BE2C (cell line): ENCODE measurements at regions not wholly inside any gene's neighbourhood (a gene's known extent, or its start where the extent isn't known, plus 50 kb on each side); places are given as distances from the start of the nearest gene placed in this dataset.
A peak's percentile ranks its signal among the peaks of the same experiment; 100 is the strongest.
"Not testable (repeated sequence)": the region's sequence is repeated elsewhere in the genome, so short reads cannot be mapped to it uniquely, and the experiment has no call there.

ENCODE experiments used
- DNase-seq: peaks from one replicate; pipeline ENCODE4 v3.0.0-alpha.2; 2020
- H3K27me3 ChIP-seq: fragments of 250-450 bp; sonication (Bioruptor Pico); 2 replicates; pipeline ENCODE4 v1.5.1; 2020; ENCODE audit warnings: mild to moderate bottlenecking
- H3K36me3 ChIP-seq: fragments of 250-450 bp; sonication (Bioruptor Pico); 2 replicates; pipeline ENCODE4 v1.5.1; 2020; ENCODE audit warnings: mild to moderate bottlenecking
- H3K4me1 ChIP-seq: fragments of 250-450 bp; sonication (Bioruptor Pico); 2 replicates; pipeline ENCODE4 v1.5.1; 2020
- H3K4me3 ChIP-seq: 2 replicates; pipeline ENCODE4 v1.5.1; 2011; ENCODE audit warnings: low read depth, low read length
- H3K9me3 ChIP-seq: fragments of 250-450 bp; sonication (Bioruptor Pico); 2 replicates; pipeline ENCODE4 v1.5.1; 2020
- TF ChIP-seq, protein P1 (sequence below): IDR thresholded peaks from 2 replicates; pipeline ENCODE4 v1.5.1; 2012; ENCODE audit warnings: mild to moderate bottlenecking, low read depth, low read length

DNA sequence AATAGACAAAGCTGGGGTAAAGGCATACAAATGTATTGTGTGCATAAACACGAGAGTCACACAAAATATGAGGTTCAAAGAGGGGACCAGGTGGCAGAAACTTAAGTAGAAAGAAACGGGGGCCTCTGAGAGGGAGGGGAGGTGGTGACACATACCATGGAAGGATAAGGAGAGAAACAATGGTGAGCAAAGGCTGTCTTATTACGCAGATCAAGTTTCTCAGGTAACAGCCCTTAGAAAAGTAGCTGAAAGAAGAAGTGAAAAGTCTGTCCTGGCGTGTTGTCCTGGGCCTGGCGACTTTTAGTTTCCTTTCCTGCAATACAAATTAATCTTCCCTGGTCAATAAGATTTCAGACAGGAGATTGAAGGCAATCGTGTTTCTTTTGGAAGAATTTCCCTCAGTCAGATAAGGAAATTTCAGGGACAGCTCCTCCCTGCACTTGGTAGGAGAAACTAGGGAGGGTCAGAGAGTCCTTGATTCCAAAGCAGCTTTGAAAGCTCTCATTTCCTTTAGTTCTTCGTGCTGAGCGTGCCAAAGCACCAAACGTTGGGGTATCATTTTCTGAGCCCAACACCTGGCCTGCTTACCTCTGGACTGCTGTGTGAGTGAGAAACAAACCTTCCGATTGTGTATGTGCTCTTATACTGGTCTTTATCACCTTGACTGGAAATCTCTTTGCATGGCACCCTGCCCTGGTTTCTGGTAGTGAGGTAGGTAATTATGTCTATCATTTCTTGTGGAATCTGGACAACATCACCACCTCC is 676.7 kb upstream of the LCORL start:
- H3K36me3 ChIP-seq: no peaks in the 10 kb centered on the region

DNA sequence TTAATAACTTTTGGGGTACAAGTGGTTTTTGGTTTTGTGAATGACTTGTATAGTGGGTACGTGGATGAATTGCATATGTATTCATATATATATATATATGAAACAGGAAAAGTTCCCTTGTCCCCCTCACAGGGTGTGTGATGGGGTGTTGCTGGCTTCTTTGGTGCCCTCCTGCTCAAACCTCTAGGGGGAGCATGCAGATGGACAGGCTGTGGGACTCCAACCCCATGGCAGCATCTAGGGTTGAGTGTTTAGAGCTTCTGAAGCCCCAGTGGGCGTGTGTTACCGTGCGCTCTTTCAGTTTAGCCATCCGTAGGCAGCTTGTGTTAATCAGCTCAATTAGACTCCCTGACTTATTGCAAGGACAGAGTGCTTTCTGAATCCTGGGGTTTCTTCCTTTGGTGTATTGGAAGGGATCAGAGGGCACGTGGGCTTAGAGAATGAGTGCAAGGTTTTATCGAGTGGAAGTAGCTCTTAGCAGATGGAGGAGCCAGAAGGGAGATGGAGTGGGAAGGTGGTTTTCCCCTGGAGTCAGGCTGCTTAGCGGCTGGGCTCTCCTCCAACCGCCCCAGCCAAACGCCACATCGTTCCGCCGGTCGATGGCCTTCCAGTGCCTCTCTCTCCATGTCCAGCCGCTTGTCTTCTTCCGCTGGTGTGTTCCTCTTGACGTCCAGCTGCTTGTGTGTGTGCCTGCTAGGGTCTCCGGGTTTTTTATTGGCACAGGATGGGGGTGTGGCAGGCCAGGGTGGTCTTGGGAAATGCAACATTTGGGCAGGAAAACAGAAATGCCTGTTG is 674.4 kb upstream of the LCORL start:
- peak; percentile 36 for DNase-seq
- Histone ChIP-seq H3K4me3 (no peak overlapping the region), H3K9me3 (no peaks in the 10 kb centered on the region), H3K36me3 (no peaks in the 10 kb centered on the region), H3K27me3 (no peaks in the 10 kb centered on the region), H3K4me1 (no peaks in the 10 kb centered on the region)
- TF ChIP-seq, protein P1, sequence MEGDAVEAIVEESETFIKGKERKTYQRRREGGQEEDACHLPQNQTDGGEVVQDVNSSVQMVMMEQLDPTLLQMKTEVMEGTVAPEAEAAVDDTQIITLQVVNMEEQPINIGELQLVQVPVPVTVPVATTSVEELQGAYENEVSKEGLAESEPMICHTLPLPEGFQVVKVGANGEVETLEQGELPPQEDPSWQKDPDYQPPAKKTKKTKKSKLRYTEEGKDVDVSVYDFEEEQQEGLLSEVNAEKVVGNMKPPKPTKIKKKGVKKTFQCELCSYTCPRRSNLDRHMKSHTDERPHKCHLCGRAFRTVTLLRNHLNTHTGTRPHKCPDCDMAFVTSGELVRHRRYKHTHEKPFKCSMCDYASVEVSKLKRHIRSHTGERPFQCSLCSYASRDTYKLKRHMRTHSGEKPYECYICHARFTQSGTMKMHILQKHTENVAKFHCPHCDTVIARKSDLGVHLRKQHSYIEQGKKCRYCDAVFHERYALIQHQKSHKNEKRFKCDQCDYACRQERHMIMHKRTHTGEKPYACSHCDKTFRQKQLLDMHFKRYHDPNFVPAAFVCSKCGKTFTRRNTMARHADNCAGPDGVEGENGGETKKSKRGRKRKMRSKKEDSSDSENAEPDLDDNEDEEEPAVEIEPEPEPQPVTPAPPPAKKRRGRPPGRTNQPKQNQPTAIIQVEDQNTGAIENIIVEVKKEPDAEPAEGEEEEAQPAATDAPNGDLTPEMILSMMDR: peak; percentile 57

More for the DNA sequence above, 676.7 kb upstream of the LCORL start:
- no peaks in the 10 kb centered on the region for H3K27me3 ChIP-seq
- H3K9me3 ChIP-seq: no peaks in the 10 kb centered on the region
- TF ChIP-seq, protein P1: no peak
- H3K4me3 ChIP-seq: no peak overlapping the region
- no peaks in the 10 kb centered on the region for H3K4me1 ChIP-seq
- DNase-seq: no peak

DNA sequence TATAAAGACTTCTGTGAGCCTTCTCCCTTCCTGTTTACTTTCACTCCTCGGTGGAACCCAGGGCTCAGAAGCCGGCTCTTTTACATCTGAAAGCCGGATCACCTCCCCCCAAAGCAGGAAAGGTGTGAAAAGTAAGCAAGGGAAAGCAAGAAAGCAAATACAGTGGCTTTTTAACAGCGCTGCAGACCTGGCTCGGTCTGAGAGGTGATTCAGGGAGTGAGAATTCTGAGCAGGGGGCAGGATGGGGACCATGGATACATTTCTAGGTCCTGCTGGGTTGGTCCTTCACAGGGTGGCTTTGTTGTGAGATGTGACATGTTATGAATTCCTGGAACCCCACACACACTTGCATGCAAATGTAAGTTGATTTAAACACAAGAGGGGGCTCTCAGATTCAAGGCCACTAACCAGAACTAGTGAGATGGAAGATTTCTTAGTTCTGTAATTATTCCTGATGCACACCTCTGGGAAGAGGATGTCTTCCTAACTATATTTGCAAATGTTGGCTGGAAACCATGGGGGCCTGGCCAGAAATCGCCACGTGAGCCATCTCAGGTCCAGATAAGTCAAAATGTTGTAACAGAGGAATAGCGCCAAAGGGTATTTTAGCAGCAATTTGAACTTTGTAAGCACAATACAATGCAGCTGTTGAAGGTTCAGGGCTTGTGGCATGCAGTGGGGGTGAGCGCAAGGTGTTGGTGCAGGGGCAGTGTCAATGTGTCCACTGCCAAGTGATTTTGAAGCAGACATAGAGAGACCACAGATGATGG is 670.1 kb upstream of the LCORL start:
- Histone ChIP-seq H3K27me3 (no peaks in the 10 kb centered on the region), H3K4me1 (no peaks in the 10 kb centered on the region), H3K36me3 (no peaks in the 10 kb centered on the region), H3K4me3 (no peak overlapping the region), H3K9me3 (no peaks in the 10 kb centered on the region)
- TF ChIP-seq, protein P1: 0 out of 2 replicates have a peak, but pooled peaks have one; percentile 10
- no peak for DNase-seq

DNA sequence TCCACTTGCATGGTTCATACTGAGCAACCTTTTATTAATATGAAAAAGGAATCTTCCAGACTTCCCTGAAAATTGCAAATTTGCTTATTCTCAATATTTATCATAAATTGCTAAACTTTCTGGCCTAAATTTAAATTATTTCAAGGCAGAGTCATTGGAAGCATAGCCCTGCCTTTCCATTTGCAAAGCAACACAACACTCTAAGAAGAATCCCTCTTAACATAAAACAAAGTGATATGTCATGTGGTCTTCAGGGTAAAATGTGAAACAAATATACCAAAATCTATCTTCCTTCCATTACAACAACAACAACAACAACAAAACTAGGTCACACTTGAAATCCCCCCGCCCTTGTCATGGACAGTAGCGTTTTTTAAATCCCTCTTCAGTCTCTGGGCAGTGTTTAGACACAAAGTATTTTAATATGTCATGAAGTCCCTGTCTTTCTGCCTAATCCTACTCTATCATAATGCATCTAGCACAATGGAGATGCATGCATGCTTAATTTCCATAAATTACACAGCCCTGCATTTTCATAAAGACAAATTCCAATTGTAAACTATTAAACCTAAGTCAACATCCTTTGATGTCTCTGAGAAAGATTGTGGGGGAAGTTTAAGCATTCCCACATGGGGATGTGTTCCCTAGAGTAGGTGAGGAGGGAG is 668.9 kb upstream of the LCORL start:
- no peaks in the 10 kb centered on the region for H3K9me3 ChIP-seq
- H3K27me3 ChIP-seq: no peaks in the 10 kb centered on the region
- TF ChIP-seq, protein P1: no peak
- H3K4me3 ChIP-seq: no peak overlapping the region
- H3K36me3 ChIP-seq: no peaks in the 10 kb centered on the region
- H3K4me1 ChIP-seq: no peaks in the 10 kb centered on the region
- DNase-seq: no peak

DNA sequence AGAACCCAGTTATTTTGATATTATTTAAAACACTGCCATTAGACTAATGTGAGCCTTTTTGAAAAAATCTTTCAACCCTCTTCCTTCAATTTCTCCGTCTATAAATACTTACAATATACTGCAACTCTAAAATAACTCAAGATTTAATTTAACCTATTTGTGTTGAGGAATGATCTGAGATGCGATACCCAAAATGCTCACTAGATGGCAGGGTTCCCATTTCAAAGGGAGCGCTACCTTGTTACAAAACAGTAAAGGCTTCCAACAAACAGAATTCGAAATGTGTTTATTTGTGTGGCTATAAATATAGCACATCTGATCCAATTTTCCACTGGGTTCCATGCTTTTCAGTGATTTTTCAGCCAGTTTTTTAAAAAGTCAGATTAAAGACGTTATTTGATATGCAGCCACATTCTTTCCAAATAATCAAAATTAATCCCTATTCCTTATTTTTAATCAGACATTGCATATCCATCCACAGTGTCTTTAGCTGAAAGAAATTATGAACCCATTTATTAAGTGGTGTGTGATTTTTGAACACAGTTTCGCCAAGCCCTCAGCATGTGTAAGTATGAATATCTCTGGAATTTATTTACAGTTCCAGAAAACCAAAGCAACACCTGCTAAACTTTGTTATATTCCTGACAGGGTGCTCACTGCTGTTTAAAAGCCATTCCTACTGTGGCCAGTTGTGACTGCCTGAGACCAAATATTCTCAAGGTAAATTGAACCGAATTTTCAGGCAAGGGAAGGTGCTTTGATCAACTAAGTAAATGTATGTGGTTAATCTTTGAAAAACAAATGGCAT is 668.0 kb upstream of the LCORL start:
- TF ChIP-seq, protein P1: peak; percentile 86
- peak; percentile 53 for DNase-seq
- H3K4me1 ChIP-seq: no peaks in the 10 kb centered on the region
- H3K36me3 ChIP-seq: no peaks in the 10 kb centered on the region
- H3K27me3 ChIP-seq: no peaks in the 10 kb centered on the region
- H3K9me3 ChIP-seq: no peaks in the 10 kb centered on the region
- no peak overlapping the region for H3K4me3 ChIP-seq

DNA sequence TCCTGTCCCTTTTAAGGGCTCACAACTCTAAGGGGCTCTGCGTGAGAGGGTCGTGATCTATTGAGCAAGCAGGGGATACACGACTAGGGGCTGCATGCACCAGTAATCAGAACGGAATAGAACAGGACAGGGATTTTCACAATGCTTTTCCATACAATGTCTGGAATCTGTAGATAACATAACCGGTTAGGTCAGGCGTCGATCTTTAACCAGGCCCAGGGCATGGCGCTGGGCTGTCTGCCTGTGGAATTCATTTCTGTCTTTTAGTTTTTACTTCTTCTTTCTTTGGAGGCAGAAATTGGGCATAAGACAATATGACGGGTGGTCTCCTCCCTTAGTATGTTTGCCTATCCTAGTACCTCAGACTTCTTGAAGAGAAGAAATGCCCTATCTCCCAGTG is 666.8 kb upstream of the LCORL start:
- not testable (repeated sequence) for H3K27me3 ChIP-seq, DNase-seq, H3K4me3 ChIP-seq, H3K9me3 ChIP-seq, H3K4me1 ChIP-seq, H3K36me3 ChIP-seq
